Prostate gland (tissue), 2 donors: ENCODE measurements at regions not wholly inside any gene's neighbourhood (a gene's known extent, or its start where the extent isn't known, plus 50 kb on each side); places are given as distances from the start of the nearest gene placed in this dataset.

Experiments
- DNase-seq: peaks from one replicate; pipeline ENCODE4 v3.0.0-alpha.2; 2019; ENCODE audit warnings: low spot score
- H3K27ac ChIP-seq, 2 donors: fragments of 200-600 bp; sonication (generic); 2 replicates each; pipeline ENCODE4 v1.5.1; 2017 to 2019
- H3K27me3 ChIP-seq: fragments of 200-600 bp; sonication (generic); replicated peaks from 2 replicates; pipeline ENCODE4 v1.5.1; 2019; ENCODE audit not compliant: insufficient read depth
- H3K36me3 ChIP-seq, 2 donors: fragments of 200-600 bp; sonication (generic); 1 replicate in 1 of 2; 2 replicates in 1 of 2; pipeline versions ENCODE4 v1.5.1 to v1.8.1; 2017 to 2019
- H3K4me1 ChIP-seq: fragments of 200-600 bp; sonication (generic); replicated peaks from 2 replicates; pipeline ENCODE4 v1.5.1; 2019
- H3K4me3 ChIP-seq, 2 donors: fragments of 200-600 bp; sonication (generic); 2 replicates each; pipeline ENCODE4 v1.5.1; 2017 to 2019
- H3K9me3 ChIP-seq: fragments of 200-600 bp; sonication (generic); 2 replicates; pipeline ENCODE4 v1.5.1; 2017
- POLR2A ChIP-seq: fragments of 450-650 bp; IDR thresholded peaks from one replicate; pipeline ENCODE4 v1.6.1; 2016; ENCODE audit warnings: antibody characterized with exemption, mild to moderate bottlenecking
- POLR2AphosphoS5 ChIP-seq: sonication (generic); formaldehyde crosslinking; IDR thresholded peaks from one replicate; pipeline ENCODE4 v1.6.1; 2017; ENCODE audit warnings: antibody characterized with exemption
- WGBS: methylation state at CpG from one replicate; pipeline ENCODE4 v1.1.5; 2018; 5-methylcytosine and 5-hydroxymethylcytosine counted together
- intact Hi-C: fragments of 100-400 bp; cut with DNase I; formaldehyde crosslinking; loops from one replicate; pipeline ENCODE4 v1.14.2; 2022
- TF ChIP-seq, protein P1 (sequence below), 4 experiments: fragments of 200-600 bp in 2 of 4; fragments of 450-650 bp in 2 of 4; sonication (generic) in 2 of 4; IDR thresholded peaks; 1 replicate in 3 of 4; 2 replicates in 1 of 4; pipeline ENCODE4 v1.5.1; 2016 to 2019; ENCODE audit warnings: antibody characterized with exemption in 4 of 4, mild to moderate bottlenecking in 2 of 4, moderate library complexity in 2 of 4

DNA sequence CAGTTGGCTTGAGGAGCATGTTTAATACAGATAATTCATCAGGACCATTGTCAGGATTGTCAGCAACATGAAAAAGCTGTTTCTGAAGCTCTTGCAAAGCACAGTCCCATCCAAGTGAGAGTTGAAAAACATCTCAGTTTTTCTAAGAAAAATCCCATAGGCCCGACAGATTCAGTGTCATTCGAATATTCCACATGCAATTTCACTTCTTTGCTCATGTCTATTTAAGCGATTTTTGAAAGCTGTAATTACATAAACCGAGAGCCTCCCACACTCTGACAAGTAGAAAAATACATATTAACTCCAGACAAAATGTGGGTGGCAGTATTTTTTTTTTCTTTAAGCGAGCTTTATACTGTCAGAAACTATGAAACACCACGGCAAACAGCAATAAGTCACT, 134.7 kb upstream of the GALNT5 start:
- H3K4me1 ChIP-seq = no peaks in the 10 kb centered on the region
- TF ChIP-seq, protein P1, sequence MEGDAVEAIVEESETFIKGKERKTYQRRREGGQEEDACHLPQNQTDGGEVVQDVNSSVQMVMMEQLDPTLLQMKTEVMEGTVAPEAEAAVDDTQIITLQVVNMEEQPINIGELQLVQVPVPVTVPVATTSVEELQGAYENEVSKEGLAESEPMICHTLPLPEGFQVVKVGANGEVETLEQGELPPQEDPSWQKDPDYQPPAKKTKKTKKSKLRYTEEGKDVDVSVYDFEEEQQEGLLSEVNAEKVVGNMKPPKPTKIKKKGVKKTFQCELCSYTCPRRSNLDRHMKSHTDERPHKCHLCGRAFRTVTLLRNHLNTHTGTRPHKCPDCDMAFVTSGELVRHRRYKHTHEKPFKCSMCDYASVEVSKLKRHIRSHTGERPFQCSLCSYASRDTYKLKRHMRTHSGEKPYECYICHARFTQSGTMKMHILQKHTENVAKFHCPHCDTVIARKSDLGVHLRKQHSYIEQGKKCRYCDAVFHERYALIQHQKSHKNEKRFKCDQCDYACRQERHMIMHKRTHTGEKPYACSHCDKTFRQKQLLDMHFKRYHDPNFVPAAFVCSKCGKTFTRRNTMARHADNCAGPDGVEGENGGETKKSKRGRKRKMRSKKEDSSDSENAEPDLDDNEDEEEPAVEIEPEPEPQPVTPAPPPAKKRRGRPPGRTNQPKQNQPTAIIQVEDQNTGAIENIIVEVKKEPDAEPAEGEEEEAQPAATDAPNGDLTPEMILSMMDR (IDR thresholded peaks at IDR 0.05) = no peak
- no peaks in the 10 kb centered on the region for H3K27me3 ChIP-seq
- no peaks in the 10 kb centered on the region for H3K36me3 ChIP-seq
- no peak overlapping the region for H3K4me3 ChIP-seq
- 69% methylated on average over 6 of the region's 6 CpGs for WGBS
- intact Hi-C loops = no loop called here
- no peak overlapping the region for H3K27ac ChIP-seq
- no peaks in the 10 kb centered on the region for H3K9me3 ChIP-seq
- no peak for DNase-seq

DNA sequence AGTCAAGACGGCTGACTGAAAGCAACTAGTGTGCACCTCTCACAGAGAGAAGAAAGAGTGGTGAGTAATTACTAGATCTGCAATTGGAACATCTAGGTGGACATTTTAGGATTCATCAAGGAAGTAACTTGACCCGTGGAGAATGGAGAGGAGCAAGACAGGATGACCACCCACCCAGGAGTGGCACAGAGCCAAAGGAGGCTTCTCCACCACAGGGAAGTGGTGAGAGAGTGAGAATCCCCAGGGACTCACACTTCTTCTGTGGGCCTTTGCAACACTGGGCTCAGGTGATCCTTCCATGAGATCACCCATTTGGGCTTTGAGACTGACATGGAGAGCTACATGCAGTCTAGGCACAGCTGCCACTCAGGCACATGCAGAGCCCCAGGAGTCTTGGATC, 132.8 kb upstream of the GALNT5 start:
- Histone ChIP-seq H3K27ac (no peak overlapping the region), H3K27me3 (no peaks in the 10 kb centered on the region), H3K9me3 (no peaks in the 10 kb centered on the region), H3K4me1 (no peaks in the 10 kb centered on the region), H3K4me3 (no peak overlapping the region), H3K36me3 (no peaks in the 10 kb centered on the region)
- DNase-seq = no peak
- TF ChIP-seq POLR2A (no peak), POLR2AphosphoS5 (no peak)
- TF ChIP-seq, protein P1 (IDR thresholded peaks at IDR 0.05) = no peak
- WGBS = 31% methylated on average over 2 of the region's 2 CpGs
- intact Hi-C loops = no loop called here

DNA sequence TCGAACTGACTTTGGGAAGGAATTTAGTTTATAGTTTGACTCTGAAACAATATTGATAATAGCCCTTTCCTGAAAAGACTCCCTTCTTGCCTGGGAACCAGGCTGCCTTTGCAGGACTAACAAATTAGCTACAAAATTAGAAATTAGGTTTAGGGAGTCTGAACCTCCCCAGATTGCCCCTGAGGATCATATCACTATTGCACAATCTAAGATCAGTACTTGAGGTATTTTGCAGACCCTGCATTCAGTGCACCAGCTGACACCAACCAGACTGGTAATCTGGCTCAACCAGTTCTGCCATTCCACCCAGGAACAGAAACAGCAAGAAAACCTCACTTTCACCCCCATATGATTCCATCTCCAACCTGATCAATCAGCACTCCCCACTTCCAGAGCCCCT, 131.8 kb upstream of the GALNT5 start:
- TF ChIP-seq POLR2AphosphoS5 (no peak), POLR2A (no peak)
- TF ChIP-seq, protein P1 (IDR thresholded peaks at IDR 0.05) = no peak
- WGBS = 63% methylated on average over 1 of the region's 1 CpG
- H3K36me3 ChIP-seq = no peaks in the 10 kb centered on the region

DNA sequence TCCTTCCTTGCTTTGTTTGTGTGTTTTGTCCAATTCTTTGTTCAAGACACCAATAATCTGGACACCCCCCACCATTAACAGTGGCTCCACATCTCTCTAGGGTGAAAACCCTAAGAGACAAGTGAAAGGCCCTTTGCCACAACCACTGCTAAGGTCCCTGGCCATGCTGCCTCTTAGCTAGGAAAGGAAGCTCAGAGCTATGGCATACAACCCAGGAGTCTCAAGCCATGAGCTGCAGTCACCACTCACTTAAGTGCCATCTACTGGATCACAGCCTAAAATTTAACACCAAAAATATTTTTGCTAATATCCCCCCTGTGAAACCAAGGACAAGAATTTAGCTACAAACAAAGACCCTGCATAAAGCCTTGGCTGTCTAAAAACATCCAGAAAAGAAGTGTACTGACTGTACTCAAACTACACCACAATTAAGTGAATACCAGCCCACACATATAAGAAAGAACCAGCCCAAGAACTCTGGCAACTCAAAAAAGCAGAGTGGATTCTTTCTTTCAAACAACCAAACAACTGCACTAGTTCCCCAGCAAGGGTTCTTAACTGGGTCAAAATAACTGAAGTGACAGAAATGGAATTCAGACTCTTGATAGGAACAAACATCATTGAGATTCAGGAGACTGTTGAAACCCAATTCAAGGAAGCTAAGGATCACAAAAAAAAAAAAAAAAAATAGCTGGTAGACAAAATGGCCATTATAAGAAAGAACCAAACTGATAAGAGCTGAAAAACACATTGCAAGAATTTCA, 130.1 kb upstream of the GALNT5 start:
- no peak for DNase-seq
- no peak overlapping the region for H3K4me3 ChIP-seq
- TF ChIP-seq, protein P1 (IDR thresholded peaks at IDR 0.05) = no peak
- TF ChIP-seq POLR2A = no peak
- no peak for TF ChIP-seq POLR2AphosphoS5
- H3K4me1 ChIP-seq = no peaks in the 10 kb centered on the region
- no peaks in the 10 kb centered on the region for H3K36me3 ChIP-seq
- intact Hi-C loops = no loop called here
- H3K27ac ChIP-seq = no peak overlapping the region
- no peaks in the 10 kb centered on the region for H3K9me3 ChIP-seq
- no peaks in the 10 kb centered on the region for H3K27me3 ChIP-seq

More for the DNA sequence above, 131.8 kb upstream of the GALNT5 start:
- no peaks in the 10 kb centered on the region for H3K27me3 ChIP-seq
- H3K27ac ChIP-seq = no peak overlapping the region
- H3K9me3 ChIP-seq = no peaks in the 10 kb centered on the region
- no peaks in the 10 kb centered on the region for H3K4me1 ChIP-seq
- intact Hi-C loops = no loop called here
- no peak for DNase-seq
- H3K4me3 ChIP-seq = no peak overlapping the region

DNA sequence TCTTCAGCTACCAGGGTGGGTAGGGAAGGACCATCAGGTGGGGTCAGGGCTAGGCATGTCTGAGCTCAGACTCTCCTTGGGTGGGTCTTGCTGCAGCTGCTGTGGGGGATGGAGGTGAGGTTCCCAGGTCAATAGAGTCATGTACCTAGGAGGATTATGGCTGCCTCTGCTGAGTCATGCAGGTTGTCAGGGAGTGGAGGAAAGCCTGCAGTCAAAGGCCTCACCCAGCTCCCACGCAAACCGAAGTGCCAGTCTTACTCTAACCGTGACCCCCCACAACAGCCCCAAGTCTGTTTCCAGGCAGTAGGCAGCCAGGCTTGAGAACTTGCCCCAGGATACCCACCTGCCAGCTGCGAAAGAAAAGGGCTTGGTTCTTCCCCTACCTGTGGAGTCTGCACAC, 113.6 kb upstream of the GALNT5 start:
- intact Hi-C loops = no loop called here

More for the DNA sequence above, 113.6 kb upstream of the GALNT5 start:
- no peak for DNase-seq
- 93% methylated on average over 4 of the region's 4 CpGs for WGBS
- Histone ChIP-seq H3K27ac (no peak overlapping the region), H3K4me1 (no peaks in the 10 kb centered on the region), H3K9me3 (no peaks in the 10 kb centered on the region), H3K27me3 (no peaks in the 10 kb centered on the region), H3K4me3 (no peak overlapping the region), H3K36me3 (no peaks in the 10 kb centered on the region)
- TF ChIP-seq, protein P1 (IDR thresholded peaks at IDR 0.05) = no peak
- no peak for TF ChIP-seq POLR2AphosphoS5
